ENCODE measurements at regions not wholly inside any gene's neighbourhood (a gene's known extent, or its start where the extent isn't known, plus 50 kb on each side); places are given as distances from the start of the nearest gene placed in this dataset.

GRCh38 chr4:176627916-176628315, 164.8 kb downstream of the VEGFC start:
- Mint-ChIP-seq H3K4me3 (no peak overlapping the region), H3K9me3 (peaks cover 7% of the 10 kb centered on the region), H3K27me3 (no peaks in the 10 kb centered on the region), H3K36me3 (ENCODE audit: low read depth) (no peaks in the 10 kb centered on the region), H3K4me1 (no peaks in the 10 kb centered on the region), H3K27ac (no peak overlapping the region)
- no peak for DNase-seq
- ATAC-seq = no peak

GRCh38 chr4:176631611-176632010, 161.1 kb downstream of the VEGFC start:
- Mint-ChIP-seq H3K9me3 (peaks cover 1% of the 10 kb centered on the region), H3K4me1 (no peaks in the 10 kb centered on the region), H3K4me3 (no peak overlapping the region), H3K36me3 (ENCODE audit: low read depth) (no peaks in the 10 kb centered on the region), H3K27ac (no peak overlapping the region), H3K27me3 (no peaks in the 10 kb centered on the region)
- no peak for ATAC-seq
- no peak for DNase-seq
